Heart right ventricle (tissue), 16 donors: ENCODE measurements at regions not wholly inside any gene's neighbourhood (a gene's known extent, or its start where the extent isn't known, plus 50 kb on each side); places are given as distances from the start of the nearest gene placed in this dataset.
"Not testable (repeated sequence)": the region's sequence is repeated elsewhere in the genome, so short reads cannot be mapped to it uniquely, and the experiment has no call there.

Experiments used
- ATAC-seq, 8 donors: fragments of 200-7000 bp; cut with Tn5 transposase; one replicate each; pipeline ENCODE4 v1.9.1; 2020; ENCODE audit warnings: mild to moderate bottlenecking in 8 of 8, moderate library complexity in 8 of 8, moderate number of reproducible peaks in 1 of 8
- DNase-seq, 2 donors: peaks; one replicate each; pipeline ENCODE4 v3.0.0-alpha.2; 2020
- H3K27ac ChIP-seq, 10 donors: fragments of 200-600 bp; sonication (generic) in 2 of 10; one replicate each; pipeline versions ENCODE4 v1.5.0 to v1.8.0; 2020 to 2022; ENCODE audit warnings: mild to moderate bottlenecking in 3 of 10
- H3K27me3 ChIP-seq, 7 donors: fragments of 200-600 bp; one replicate each; pipeline ENCODE4 v1.8.0; 2021 to 2022; ENCODE audit warnings: mild to moderate bottlenecking in 2 of 7
- H3K36me3 ChIP-seq, 9 donors: fragments of 200-600 bp; sonication (generic) in 1 of 9; one replicate each; pipeline versions ENCODE4 v1.5.0 to v1.8.0; 2020 to 2022; ENCODE audit warnings: mild to moderate bottlenecking in 2 of 9
- H3K4me1 ChIP-seq, 9 donors: fragments of 200-600 bp; sonication (generic) in 1 of 9; one replicate each; pipeline versions ENCODE4 v1.5.0 to v1.8.0; 2020 to 2022; ENCODE audit warnings: mild to moderate bottlenecking in 4 of 9
- H3K4me3 ChIP-seq, 10 donors: fragments of 200-600 bp; sonication (generic) in 2 of 10; one replicate each; pipeline versions ENCODE4 v1.5.0 to v1.8.0; 2020 to 2022; ENCODE audit warnings: mild to moderate bottlenecking in 7 of 10, moderate library complexity in 2 of 10
- H3K9me3 ChIP-seq, 11 donors: fragments of 200-600 bp in 10 of 11; sonication (generic) in 2 of 11; one replicate each; pipeline versions ENCODE4 v1.5.0 to v1.8.0; 2013 to 2022; ENCODE audit warnings: mild to moderate bottlenecking in 2 of 11, control low read depth in 1 of 11, moderate library complexity in 1 of 11
- WGBS, 2 donors: extraction: QIAGEN DNeasy Blood & Tissue Kit; methylation state at CpG; one replicate each; pipeline ENCODE4 v1.1.7; 2013; ENCODE audit warnings: inconsistent platforms in 1 of 2; 5-methylcytosine and 5-hydroxymethylcytosine counted together
- intact Hi-C, 10 donors: fragments of 100-400 bp; cut with DNase I; formaldehyde crosslinking; loops; one replicate each; pipeline versions ENCODE4 v1.11.1 to v1.14.2; 2022
- TF ChIP-seq, protein P1 (sequence below), 9 donors: fragments of 200-600 bp; sonication (generic) in 2 of 9; IDR thresholded peaks; one replicate each; pipeline versions ENCODE4 v1.5.0 to v1.8.0; 2021 to 2022; ENCODE audit warnings: antibody characterized with exemption in 9 of 9, mild to moderate bottlenecking in 5 of 9, moderate library complexity in 1 of 9
- donor health status: Arrhythmogenic right ventricular cardiomyopathy.
- donor health status: ischemic (EF 13 %, LVEDD 7.1; RV severe dilation, severe dysfunction).
- donor health status: healthy with polysubstance abuse.
- donor health status: DM: no; HTN: yes; CAD: no.
- donor health status: DM: no; HTN: no; CAD: no.
- donor health status: ischemic (EF 25% LVEDD 6.9; RV normal size, moderate dysfunction).
- donor health status: ischemic (EF 25% LVEDD 5.7; RV mildly dilated, moderate dysfunction).
- donor health status: healthy.
- donor health status: DM: yes; HTN: yes; CAD: no.
- donor health status: Ischemic cardiomyopathy.
- donor health status: ischemic (EF 35%, LVEDD 5.7; RV mildly dilated, moderate dysfunction).
- donor health status: nonischemic (EF 11% LVEDD 7.7; RV severe dilation, severe dysfunction).
- donor health status: DM: yes; HTN: yes; CAD: no.
- donor health status: PGD.
- donor health status: ischemic (EF 29% LVEDD 5.4; RV normal size, mild dysfunction).
- donor health status: nonischemic (EF 23%, LVEDD 6.1; RV moderate dilation, normal function).

DNA sequence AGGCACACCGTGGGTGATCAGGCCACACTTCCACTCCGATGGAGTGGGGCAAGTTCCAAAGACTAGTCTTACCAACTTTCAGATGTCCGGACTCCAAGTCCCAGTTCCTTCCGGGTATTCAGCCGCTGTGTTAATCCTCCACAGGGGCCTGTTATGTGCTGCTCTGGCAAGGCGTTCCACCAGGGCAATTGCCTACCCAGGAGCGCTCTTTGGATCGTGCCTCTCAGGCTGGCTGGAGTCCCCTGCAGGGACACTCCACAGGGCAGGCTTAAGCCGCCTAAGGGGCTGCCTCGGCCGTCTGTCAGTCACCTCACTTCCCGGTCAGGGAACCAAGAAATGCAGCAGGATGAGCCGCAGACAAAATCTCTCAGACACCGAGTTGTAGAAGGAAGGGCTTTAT, 118.7 kb upstream of the CCNG1 start:
- 89 to 93% methylated on average over 14 of the region's 14 CpGs for WGBS, 2 donors
- Histone ChIP-seq H3K4me1 (no peaks in the 10 kb centered on the region), H3K9me3 (peaks cover 0 to 5% (median 0%) of the 10 kb centered on the region in 11 donors), H3K27ac (no peak overlapping the region), H3K27me3 (no peaks in the 10 kb centered on the region), H3K4me3 (no peak overlapping the region), H3K36me3 (no peaks in the 10 kb centered on the region)
- TF ChIP-seq, protein P1, sequence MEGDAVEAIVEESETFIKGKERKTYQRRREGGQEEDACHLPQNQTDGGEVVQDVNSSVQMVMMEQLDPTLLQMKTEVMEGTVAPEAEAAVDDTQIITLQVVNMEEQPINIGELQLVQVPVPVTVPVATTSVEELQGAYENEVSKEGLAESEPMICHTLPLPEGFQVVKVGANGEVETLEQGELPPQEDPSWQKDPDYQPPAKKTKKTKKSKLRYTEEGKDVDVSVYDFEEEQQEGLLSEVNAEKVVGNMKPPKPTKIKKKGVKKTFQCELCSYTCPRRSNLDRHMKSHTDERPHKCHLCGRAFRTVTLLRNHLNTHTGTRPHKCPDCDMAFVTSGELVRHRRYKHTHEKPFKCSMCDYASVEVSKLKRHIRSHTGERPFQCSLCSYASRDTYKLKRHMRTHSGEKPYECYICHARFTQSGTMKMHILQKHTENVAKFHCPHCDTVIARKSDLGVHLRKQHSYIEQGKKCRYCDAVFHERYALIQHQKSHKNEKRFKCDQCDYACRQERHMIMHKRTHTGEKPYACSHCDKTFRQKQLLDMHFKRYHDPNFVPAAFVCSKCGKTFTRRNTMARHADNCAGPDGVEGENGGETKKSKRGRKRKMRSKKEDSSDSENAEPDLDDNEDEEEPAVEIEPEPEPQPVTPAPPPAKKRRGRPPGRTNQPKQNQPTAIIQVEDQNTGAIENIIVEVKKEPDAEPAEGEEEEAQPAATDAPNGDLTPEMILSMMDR (IDR thresholded peaks at IDR 0.05): no peak
- intact Hi-C loops: no loop called here
- DNase-seq (no peak), ATAC-seq (no peak)

DNA sequence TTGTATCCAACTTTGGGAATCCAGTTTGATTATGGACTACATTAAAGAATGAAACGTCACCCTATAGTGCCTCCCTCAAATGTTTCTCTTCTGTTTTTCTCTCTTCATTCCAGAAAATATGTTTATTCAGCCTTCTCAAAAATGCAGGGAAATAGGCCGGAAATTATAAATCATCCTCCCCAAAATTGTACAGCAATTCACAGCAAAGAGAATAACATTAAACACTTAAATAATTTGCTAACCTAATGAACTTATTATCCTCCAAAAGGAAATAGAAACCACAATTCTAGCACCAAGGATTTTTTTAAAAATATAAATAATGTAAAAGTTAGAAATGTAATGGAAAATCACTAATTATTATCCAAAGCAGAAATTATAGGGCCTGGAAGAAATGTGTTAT, 115.9 kb upstream of the CCNG1 start:
- DNase-seq (no peak), ATAC-seq (no peak)
- TF ChIP-seq, protein P1 (IDR thresholded peaks at IDR 0.05): no peak
- no peak overlapping the region for H3K4me3 ChIP-seq
- no peaks in the 10 kb centered on the region for H3K9me3 ChIP-seq
- intact Hi-C loops: no loop called here
- 78 to 90% methylated on average over 2 of the region's 2 CpGs for WGBS, 2 donors
- no peak overlapping the region for H3K27ac ChIP-seq
- no peaks in the 10 kb centered on the region for H3K4me1 ChIP-seq
- H3K27me3 ChIP-seq: peaks cover 0 to 7% (median 0%) of the 10 kb centered on the region in 7 donors
- no peaks in the 10 kb centered on the region for H3K36me3 ChIP-seq

DNA sequence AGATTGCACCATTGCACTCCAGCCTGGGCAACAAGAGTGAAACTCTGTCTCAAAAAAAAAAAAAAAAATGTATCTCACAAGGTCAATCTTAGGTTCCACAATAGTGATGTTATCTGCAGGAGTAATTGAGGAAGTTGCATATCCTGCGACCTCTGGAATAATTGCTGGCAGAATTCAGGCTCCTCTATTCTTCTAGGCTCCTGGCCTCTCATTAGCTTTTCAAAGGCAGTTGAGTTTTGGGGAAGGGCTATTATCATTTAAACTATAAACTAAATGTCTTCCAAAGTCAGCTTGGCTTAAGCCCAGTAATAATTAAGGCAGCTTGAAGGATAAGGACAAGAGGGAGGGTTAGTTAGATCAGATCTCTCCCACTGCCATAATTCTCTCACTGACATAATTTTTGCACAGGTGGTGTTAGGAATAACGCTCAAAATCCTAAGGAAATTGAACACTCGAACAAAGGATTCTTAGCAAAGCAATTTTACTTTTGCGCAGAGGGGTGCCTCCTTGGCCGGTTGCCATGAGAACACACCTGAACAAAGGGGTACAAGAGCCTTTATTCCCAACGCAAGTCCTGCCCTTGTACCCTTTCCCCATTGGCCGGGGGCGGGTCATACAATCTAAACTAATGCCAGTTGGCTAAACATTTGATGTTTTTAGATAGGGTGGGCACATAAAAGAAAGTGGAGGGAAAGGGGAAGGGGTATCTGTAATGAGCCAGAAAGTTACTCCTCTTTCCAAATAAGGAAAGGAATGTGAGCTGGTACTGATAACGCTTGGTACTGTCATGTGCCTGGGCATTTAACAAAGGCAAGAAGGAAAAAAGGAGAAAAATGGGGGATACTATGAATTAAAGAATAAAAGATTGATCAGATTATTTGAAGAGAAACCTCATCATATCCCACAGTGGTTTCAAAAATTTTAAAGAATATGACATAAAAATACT, 106.4 kb upstream of the CCNG1 start:
- TF ChIP-seq, protein P1 (IDR thresholded peaks at IDR 0.05): no peak
- intact Hi-C loops: no loop called here

DNA sequence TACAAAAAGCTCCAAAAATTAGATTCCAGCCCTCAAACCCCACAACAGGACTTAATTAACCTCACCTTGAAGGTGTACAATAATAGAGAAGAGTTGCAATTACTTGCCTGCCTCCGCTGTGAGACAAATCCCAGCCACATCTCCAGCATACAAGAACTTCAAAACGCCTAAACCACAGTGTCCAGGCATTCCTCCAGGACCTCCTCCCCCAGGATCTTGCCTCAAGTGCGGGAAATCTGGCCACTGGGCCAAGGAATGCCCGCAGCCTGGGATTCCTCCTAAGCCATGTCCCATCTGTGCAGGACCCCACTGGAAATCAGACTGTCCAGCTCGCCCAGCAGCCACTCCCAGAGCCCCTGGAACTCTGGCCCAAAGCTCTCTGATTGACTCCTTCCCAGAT, 101.3 kb upstream of the CCNG1 start:
- H3K4me3 ChIP-seq, intact Hi-C loops, H3K27ac ChIP-seq, DNase-seq, H3K9me3 ChIP-seq, H3K36me3 ChIP-seq, H3K27me3 ChIP-seq, H3K4me1 ChIP-seq, ATAC-seq: not testable (repeated sequence)
- WGBS, 2 donors: 69 to 70% methylated on average over 5 of the region's 5 CpGs

More for the DNA sequence above, 106.4 kb upstream of the CCNG1 start:
- Histone ChIP-seq H3K27ac (no peak overlapping the region), H3K4me1 (no peaks in the 10 kb centered on the region), H3K4me3 (no peak overlapping the region), H3K27me3 (no peaks in the 10 kb centered on the region), H3K9me3 (no peaks in the 10 kb centered on the region), H3K36me3 (no peaks in the 10 kb centered on the region)
- WGBS, 2 donors: 65 to 66% methylated on average over 9 of the region's 9 CpGs
- DNase-seq: no peak
- no peak for ATAC-seq

DNA sequence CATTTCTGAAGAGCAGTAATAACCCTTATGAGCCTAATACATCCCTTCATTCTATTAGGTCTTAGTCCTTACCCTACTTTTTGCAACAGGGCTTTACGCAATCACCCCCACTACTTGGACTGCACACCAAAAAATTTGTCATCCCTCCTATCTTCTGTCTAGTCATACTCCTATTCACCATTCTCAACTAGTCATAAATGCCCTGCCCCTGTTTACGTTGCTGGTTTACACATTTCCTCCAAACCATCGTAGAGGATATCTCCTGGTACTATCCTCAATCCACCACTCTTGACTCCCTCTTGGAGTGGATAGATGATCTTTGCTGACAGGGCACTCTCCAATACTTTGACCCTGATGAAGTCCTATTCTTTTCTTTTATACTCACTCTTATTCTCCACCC, 98.2 kb upstream of the CCNG1 start:
- DNase-seq: no peak
- TF ChIP-seq, protein P1 (IDR thresholded peaks at IDR 0.05): no peak
- H3K27ac ChIP-seq: no peak overlapping the region
- no peak for ATAC-seq
- no peaks in the 10 kb centered on the region for H3K36me3 ChIP-seq
- 57 to 58% methylated on average over 3 of the region's 3 CpGs for WGBS, 2 donors
- H3K27me3 ChIP-seq: no peaks in the 10 kb centered on the region
- no peaks in the 10 kb centered on the region for H3K4me1 ChIP-seq
- H3K4me3 ChIP-seq: no peak overlapping the region
- no peaks in the 10 kb centered on the region for H3K9me3 ChIP-seq
- intact Hi-C loops: no loop called here

DNA sequence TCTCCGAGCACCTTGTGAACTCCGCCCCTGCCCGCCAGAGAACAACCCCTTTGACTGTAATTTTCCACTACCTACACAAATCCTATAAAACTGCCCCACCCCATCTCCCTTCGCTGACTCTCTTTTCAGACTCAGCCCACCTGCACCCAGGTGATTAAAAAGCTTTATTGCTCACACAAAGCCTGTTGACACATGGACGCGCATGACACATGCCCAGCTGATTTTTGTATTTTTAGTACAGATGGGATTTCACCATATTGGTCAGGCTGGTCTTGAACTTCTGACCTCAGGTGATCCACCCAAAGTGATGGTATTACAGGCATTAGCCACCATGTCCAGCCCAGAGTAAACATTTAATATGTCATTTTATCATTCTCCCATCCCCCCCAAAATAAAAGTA, 97.0 kb upstream of the CCNG1 start:
- H3K27me3 ChIP-seq, ATAC-seq, DNase-seq, H3K27ac ChIP-seq, H3K4me3 ChIP-seq, H3K36me3 ChIP-seq, H3K9me3 ChIP-seq, H3K4me1 ChIP-seq: not testable (repeated sequence)
- 87 to 95% methylated on average over 6 of the region's 6 CpGs for WGBS, 2 donors
- intact Hi-C loops: loop anchor here in 2 of 10 donors (10.0 kb wide), 1 partner anchor 1796 kb away; the partner anchor contains the start of gene GABRB2 (in 2 of the 2)
